CD14-positive monocyte (primary cell): ENCODE measurements at regions not wholly inside any gene's neighbourhood (a gene's known extent, or its start where the extent isn't known, plus 50 kb on each side); places are given as distances from the start of the nearest gene placed in this dataset.

Experiments used
- DNase-seq, 3 donors: peaks; one replicate each; pipeline ENCODE4 v3.0.0-alpha.2; 2011 to 2022
- H2AFZ ChIP-seq: 2 replicates; pipeline ENCODE4 v1.6.0; 2012; ENCODE audit warnings: mild to moderate bottlenecking, low read depth, low read length, inconsistent platforms; ENCODE audit not compliant: insufficient read depth, poor library complexity, severe bottlenecking
- H3K27ac ChIP-seq, 2 donors: 1 replicate in 1 of 2; 2 replicates in 1 of 2; pipeline ENCODE4 v1.5.1; 2012 to 2013; ENCODE audit warnings: low read length in 2 of 2, control low read depth in 1 of 2, inconsistent platforms in 1 of 2, low read depth in 1 of 2, mild to moderate bottlenecking in 1 of 2
- H3K27me3 ChIP-seq, 2 donors: one replicate each; pipeline versions ENCODE4 v1.6.0 to v1.6.1; 2011 to 2013; ENCODE audit warnings: low read length in 2 of 2; ENCODE audit not compliant: control insufficient read depth in 2 of 2, insufficient read depth in 2 of 2
- H3K36me3 ChIP-seq, 2 donors: replicated peaks in 1 of 2; 1 replicate in 1 of 2; 2 replicates in 1 of 2; pipeline versions ENCODE4 v1.5.1 to v1.6.1; 2012 to 2013; ENCODE audit warnings: low read length in 2 of 2, control low read depth in 1 of 2, inconsistent platforms in 1 of 2, mild to moderate bottlenecking in 1 of 2; ENCODE audit not compliant: insufficient read depth in 2 of 2, control insufficient read depth in 1 of 2
- H3K4me1 ChIP-seq, 2 donors: 1 replicate in 1 of 2; 2 replicates in 1 of 2; pipeline versions ENCODE4 v1.5.1 to v1.6.1; 2012 to 2013; ENCODE audit warnings: low read length in 2 of 2, control low read depth in 1 of 2, inconsistent platforms in 1 of 2, mild to moderate bottlenecking in 1 of 2, moderate library complexity in 1 of 2; ENCODE audit not compliant: insufficient read depth in 2 of 2, control insufficient read depth in 1 of 2
- H3K4me2 ChIP-seq: replicated peaks from 2 replicates; pipeline ENCODE3; 2012; ENCODE audit warnings: low read length, moderate library complexity, mild to moderate bottlenecking; ENCODE audit not compliant: poor library complexity, severe bottlenecking; ENCODE audit errors: extremely low read depth
- H3K4me3 ChIP-seq, 3 experiments: fragments of 200-600 bp in 1 of 3; sonication (generic) in 1 of 3; replicated peaks in 1 of 3; 1 replicate in 2 of 3; 2 replicates in 1 of 3; pipeline ENCODE4 v1.5.1; 2011 to 2013; ENCODE audit warnings: low read length in 3 of 3, mild to moderate bottlenecking in 3 of 3, control low read depth in 2 of 3, low read depth in 2 of 3, inconsistent platforms in 1 of 3, moderate library complexity in 1 of 3
- H3K79me2 ChIP-seq: 2 replicates; pipeline ENCODE4 v1.6.0; 2012; ENCODE audit warnings: mild to moderate bottlenecking, control low read depth, inconsistent platforms, low read length, moderate library complexity; ENCODE audit not compliant: insufficient read depth
- H3K9ac ChIP-seq: 2 replicates; pipeline ENCODE4 v1.6.0; 2017; ENCODE audit warnings: low read length, mild to moderate bottlenecking; ENCODE audit not compliant: insufficient read depth, poor library complexity, severe bottlenecking
- H3K9me3 ChIP-seq, 2 donors: replicated peaks in 1 of 2; 1 replicate in 1 of 2; 2 replicates in 1 of 2; pipeline versions ENCODE4 v1.5.1 to v1.6.1; 2012 to 2013; ENCODE audit warnings: low read length in 2 of 2, control low read depth in 1 of 2; ENCODE audit not compliant: control insufficient read depth in 1 of 2, insufficient read depth in 1 of 2
- H4K20me1 ChIP-seq: 2 replicates; pipeline ENCODE4 v1.6.0; 2012; ENCODE audit warnings: mild to moderate bottlenecking, low read length, control low read depth, moderate library complexity; ENCODE audit not compliant: insufficient read depth
- H3K27ac Mint-ChIP-seq, 7 donors: one replicate each; pipeline ENCODE4 v1.8.0; 2020; ENCODE audit warnings: mild to moderate bottlenecking in 7 of 7, mixed read lengths in 7 of 7, moderate library complexity in 6 of 7, inconsistent platforms in 2 of 7
- H3K27me3 Mint-ChIP-seq, 3 donors: one replicate each; pipeline ENCODE4 v1.8.0; 2021 to 2022; ENCODE audit warnings: low read depth in 3 of 3, mild to moderate bottlenecking in 3 of 3, mixed read lengths in 3 of 3, moderate library complexity in 3 of 3, inconsistent platforms in 1 of 3
- H3K36me3 Mint-ChIP-seq, 2 donors: one replicate each; pipeline ENCODE4 v1.8.0; 2020; ENCODE audit warnings: mixed read lengths in 2 of 2, inconsistent platforms in 1 of 2, mild to moderate bottlenecking in 1 of 2
- H3K4me1 Mint-ChIP-seq: one replicate; pipeline ENCODE4 v1.8.0; 2020; ENCODE audit warnings: mild to moderate bottlenecking, mixed read lengths
- H3K4me3 Mint-ChIP-seq, 2 donors: one replicate each; pipeline ENCODE4 v1.8.0; 2020; ENCODE audit warnings: mild to moderate bottlenecking in 2 of 2, mixed read lengths in 2 of 2, moderate library complexity in 1 of 2
- H3K9me3 Mint-ChIP-seq, 7 donors: one replicate each; pipeline ENCODE4 v1.8.0; 2020 to 2022; ENCODE audit warnings: mixed read lengths in 7 of 7, mild to moderate bottlenecking in 6 of 7, moderate library complexity in 6 of 7, inconsistent platforms in 2 of 7
- WGBS: methylation state at CpG from one replicate; pipeline ENCODE4 v1.1.5; 2013; ENCODE audit warnings: missing lambda C conversion rate; ENCODE audit not compliant: insufficient coverage; 5-methylcytosine and 5-hydroxymethylcytosine counted together
- intact Hi-C, 2 donors: fragments of 100-400 bp; cut with micrococcal nuclease; formaldehyde crosslinking; loops; one replicate each; pipeline versions ENCODE4 v1.15.0 to v1.15.1; 2023
- TF ChIP-seq, protein P1 (sequence below): fragments of 200-600 bp; IDR thresholded peaks from one replicate; pipeline ENCODE4 v1.8.0; 2022; ENCODE audit warnings: antibody characterized with exemption, mild to moderate bottlenecking

DNA sequence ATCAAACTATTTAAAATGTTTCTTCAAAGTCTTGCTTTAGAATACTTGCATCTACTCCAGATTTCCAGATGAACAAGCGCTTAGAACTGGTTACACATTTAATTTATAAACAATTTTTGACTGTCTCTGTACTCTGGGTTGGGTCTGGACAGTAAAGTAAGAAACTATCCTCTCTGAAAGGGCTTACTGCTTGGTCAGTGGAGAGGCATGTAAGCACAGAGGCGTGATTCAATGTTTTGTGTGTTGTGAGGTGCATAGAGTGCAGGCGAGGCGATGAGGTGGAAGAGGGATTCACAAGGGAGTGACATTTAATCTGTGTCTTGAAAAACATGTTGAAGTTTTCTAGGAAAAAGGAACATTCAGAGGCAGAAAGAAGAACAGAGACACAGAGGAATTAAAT, 231.4 kb downstream of the VEGFC start:
- H3K4me3 Mint-ChIP-seq, result no peak overlapping the region
- no peak for DNase-seq
- WGBS, result 81% methylated on average over 3 of the region's 4 CpGs

GRCh38 chr4:176563591-176563990, 229.1 kb downstream of the VEGFC start:
- H3K79me2 ChIP-seq, result no peaks in the 10 kb centered on the region
- H3K4me1 ChIP-seq, result no peaks in the 10 kb centered on the region
- H3K4me3 Mint-ChIP-seq, result no peak overlapping the region
- no peaks in the 10 kb centered on the region for H3K27me3 ChIP-seq
- WGBS, result no CpG with 5 or more reads among the region's 4 CpGs
- no peak overlapping the region for H3K27ac ChIP-seq
- no peaks in the 10 kb centered on the region for H3K4me1 Mint-ChIP-seq
- no peaks in the 10 kb centered on the region for H3K9me3 ChIP-seq
- H3K9me3 Mint-ChIP-seq, result peaks cover 0 to 2% (median 0%) of the 10 kb centered on the region in 7 donors
- H3K36me3 Mint-ChIP-seq, result no peaks in the 10 kb centered on the region
- DNase-seq, result no peak
- H3K4me2 ChIP-seq, result no peak overlapping the region
- H3K9ac ChIP-seq, result no peak overlapping the region
- intact Hi-C loops, result no loop called here
- no peak overlapping the region for H2AFZ ChIP-seq
- H3K27me3 Mint-ChIP-seq, result no peaks in the 10 kb centered on the region
- H3K4me3 ChIP-seq, result no peak overlapping the region
- no peaks in the 10 kb centered on the region for H3K36me3 ChIP-seq
- TF ChIP-seq, protein P1, sequence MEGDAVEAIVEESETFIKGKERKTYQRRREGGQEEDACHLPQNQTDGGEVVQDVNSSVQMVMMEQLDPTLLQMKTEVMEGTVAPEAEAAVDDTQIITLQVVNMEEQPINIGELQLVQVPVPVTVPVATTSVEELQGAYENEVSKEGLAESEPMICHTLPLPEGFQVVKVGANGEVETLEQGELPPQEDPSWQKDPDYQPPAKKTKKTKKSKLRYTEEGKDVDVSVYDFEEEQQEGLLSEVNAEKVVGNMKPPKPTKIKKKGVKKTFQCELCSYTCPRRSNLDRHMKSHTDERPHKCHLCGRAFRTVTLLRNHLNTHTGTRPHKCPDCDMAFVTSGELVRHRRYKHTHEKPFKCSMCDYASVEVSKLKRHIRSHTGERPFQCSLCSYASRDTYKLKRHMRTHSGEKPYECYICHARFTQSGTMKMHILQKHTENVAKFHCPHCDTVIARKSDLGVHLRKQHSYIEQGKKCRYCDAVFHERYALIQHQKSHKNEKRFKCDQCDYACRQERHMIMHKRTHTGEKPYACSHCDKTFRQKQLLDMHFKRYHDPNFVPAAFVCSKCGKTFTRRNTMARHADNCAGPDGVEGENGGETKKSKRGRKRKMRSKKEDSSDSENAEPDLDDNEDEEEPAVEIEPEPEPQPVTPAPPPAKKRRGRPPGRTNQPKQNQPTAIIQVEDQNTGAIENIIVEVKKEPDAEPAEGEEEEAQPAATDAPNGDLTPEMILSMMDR, result no peak
- H4K20me1 ChIP-seq, result no peaks in the 10 kb centered on the region
- no peak overlapping the region for H3K27ac Mint-ChIP-seq

More for the DNA sequence above, 231.4 kb downstream of the VEGFC start:
- Histone ChIP-seq H3K27me3 (no peaks in the 10 kb centered on the region), H3K4me3 (no peak overlapping the region), H3K27ac (no peak overlapping the region), H2AFZ (no peak overlapping the region), H3K9ac (no peak overlapping the region), H4K20me1 (no peaks in the 10 kb centered on the region), H3K9me3 (no peaks in the 10 kb centered on the region), H3K4me2 (no peak overlapping the region), H3K4me1 (no peaks in the 10 kb centered on the region), H3K79me2 (no peaks in the 10 kb centered on the region), H3K36me3 (no peaks in the 10 kb centered on the region)
- TF ChIP-seq, protein P1, result no peak
- Mint-ChIP-seq H3K36me3 (no peaks in the 10 kb centered on the region), H3K4me1 (no peaks in the 10 kb centered on the region), H3K9me3 (peaks cover 0 to 2% (median 0%) of the 10 kb centered on the region in 7 donors), H3K27ac (no peak overlapping the region), H3K27me3 (no peaks in the 10 kb centered on the region)
- intact Hi-C loops, result no loop called here
